Stimulated activated naive CD8-positive, alpha-beta T cell treated with anti-CD3 and anti-CD28 coated beads, Interleukin-15, Interleukin-2, amounts not matched to agents 100 ng/mL and 50 ng/mL, for 24 hours (primary cell): ENCODE measurements at regions not wholly inside any gene's neighbourhood (a gene's known extent, or its start where the extent isn't known, plus 50 kb on each side); places are given as distances from the start of the nearest gene placed in this dataset.

Experiments used
- H3K27ac Mint-ChIP-seq: one replicate; pipeline ENCODE4 v1.8.0; 2021; ENCODE audit warnings: mild to moderate bottlenecking, mixed read lengths
- H3K27me3 Mint-ChIP-seq: one replicate; pipeline ENCODE4 v1.8.0; 2021; ENCODE audit warnings: mixed read lengths
- H3K36me3 Mint-ChIP-seq: one replicate; pipeline ENCODE4 v1.8.0; 2021; ENCODE audit warnings: low read depth, mixed read lengths
- H3K4me1 Mint-ChIP-seq: one replicate; pipeline ENCODE4 v1.8.0; 2021; ENCODE audit warnings: low read depth, mixed read lengths
- H3K4me3 Mint-ChIP-seq: one replicate; pipeline ENCODE4 v1.8.0; 2021; ENCODE audit warnings: mild to moderate bottlenecking, mixed read lengths
- H3K9me3 Mint-ChIP-seq: one replicate; pipeline ENCODE4 v1.8.0; 2021; ENCODE audit warnings: mixed read lengths

DNA sequence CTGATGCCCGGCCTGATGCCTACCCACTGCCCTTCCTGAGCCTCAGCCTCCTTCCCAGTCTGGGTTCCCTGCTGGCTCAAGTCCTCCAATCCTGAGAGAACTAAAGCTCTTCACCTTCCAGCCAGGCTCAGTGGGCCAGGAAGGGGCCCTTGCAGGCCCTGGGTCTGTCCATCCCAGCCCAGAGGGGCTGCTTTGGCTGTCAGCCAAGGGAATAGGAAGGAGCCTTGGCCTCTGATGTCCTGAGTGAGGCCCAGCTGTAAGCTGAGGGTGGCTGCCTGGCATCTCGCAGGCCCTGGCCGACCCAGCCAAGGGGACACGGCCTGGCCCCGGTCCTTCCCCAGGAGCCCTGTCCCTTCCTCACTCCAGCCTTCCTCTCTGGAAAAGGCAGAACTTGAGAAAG is 83.4 kb downstream of the DHCR7 start:
- Mint-ChIP-seq H3K36me3 (no peaks in the 10 kb centered on the region), H3K27me3 (no peaks in the 10 kb centered on the region), H3K9me3 (no peaks in the 10 kb centered on the region), H3K4me3 (no peak overlapping the region), H3K27ac (no peak overlapping the region), H3K4me1 (no peaks in the 10 kb centered on the region)

DNA sequence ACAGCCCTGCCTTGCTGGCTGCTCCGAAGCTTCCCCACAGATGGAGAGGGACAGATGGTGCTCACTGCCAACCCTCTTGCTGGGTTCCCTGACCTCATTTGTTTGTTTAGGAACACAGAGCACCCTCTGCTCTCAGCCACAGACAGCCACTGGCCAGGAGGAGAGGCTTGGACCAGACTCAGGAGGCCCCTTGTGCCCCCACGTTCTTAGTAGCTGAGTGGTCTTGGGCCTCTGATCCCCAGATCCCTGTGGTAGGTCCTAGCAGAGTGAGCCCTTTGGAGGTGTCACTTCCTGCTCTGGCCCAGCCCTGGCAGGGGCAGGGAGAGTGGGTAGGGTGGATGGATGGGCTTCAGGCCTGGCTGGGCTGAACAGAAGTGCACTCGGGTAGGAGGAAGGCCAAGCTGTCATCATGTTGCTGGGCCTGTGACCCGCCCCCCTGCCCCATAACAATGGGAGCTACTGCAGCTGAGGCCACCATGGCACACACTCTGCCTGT is 84.0 kb downstream of the DHCR7 start:
- Mint-ChIP-seq H3K27ac (no peak overlapping the region), H3K4me3 (no peak overlapping the region), H3K4me1 (no peaks in the 10 kb centered on the region)

DNA sequence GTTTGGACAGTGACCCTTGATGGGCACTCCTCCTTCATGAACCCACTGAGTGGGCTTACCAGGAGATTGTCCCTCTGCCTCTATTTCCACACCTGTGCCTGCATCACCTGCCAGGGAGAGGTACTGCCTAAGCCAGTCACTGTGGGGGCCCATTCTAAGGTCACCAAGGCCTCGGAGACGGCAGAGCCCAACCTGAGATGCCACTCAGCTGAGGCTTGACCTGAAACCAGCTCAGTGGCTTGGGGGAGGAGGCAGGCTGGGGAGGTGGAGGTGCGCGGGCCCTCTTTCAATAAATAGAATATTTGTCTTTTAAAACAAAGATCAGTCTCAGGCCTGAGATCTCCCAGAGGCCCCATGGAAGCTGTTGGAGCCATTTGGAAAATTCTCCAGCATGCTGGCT is 84.5 kb downstream of the DHCR7 start:
- H3K27ac Mint-ChIP-seq, result no peak overlapping the region
- H3K27me3 Mint-ChIP-seq, result peaks cover 4% of the 10 kb centered on the region
- H3K4me1 Mint-ChIP-seq, result no peaks in the 10 kb centered on the region
- no peak overlapping the region for H3K4me3 Mint-ChIP-seq
- no peaks in the 10 kb centered on the region for H3K36me3 Mint-ChIP-seq
- H3K9me3 Mint-ChIP-seq, result no peaks in the 10 kb centered on the region

More for the DNA sequence above, 84.0 kb downstream of the DHCR7 start:
- Mint-ChIP-seq H3K36me3 (no peaks in the 10 kb centered on the region), H3K27me3 (no peaks in the 10 kb centered on the region), H3K9me3 (no peaks in the 10 kb centered on the region)

DNA sequence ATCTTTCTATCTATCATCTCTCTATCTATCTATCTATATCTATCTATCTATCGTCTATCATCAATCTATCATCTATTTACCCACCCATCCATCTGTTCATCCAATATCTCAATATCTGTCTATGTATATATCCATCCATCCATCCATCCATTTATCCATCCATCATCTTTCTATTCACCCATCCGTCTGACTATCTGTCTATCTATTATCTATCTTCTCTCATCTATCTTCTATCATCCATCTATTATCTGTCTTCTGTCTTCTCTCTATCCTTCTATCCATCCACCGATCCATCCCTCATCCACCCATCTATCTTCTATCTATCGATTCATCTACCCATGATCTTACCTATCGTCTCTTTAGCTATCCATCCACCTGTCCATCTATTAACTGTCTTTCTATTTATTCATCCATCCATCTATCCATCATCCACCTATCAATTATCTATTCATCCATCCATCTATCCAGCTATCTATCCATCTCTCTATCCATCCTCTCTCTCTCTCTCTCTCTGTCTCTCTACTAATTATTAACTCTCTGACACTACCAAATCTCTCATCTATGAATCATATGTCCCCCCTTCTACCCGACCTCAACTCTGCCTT is 89.1 kb downstream of the DHCR7 start:
- Mint-ChIP-seq H3K4me3 (no peak overlapping the region), H3K36me3 (no peaks in the 10 kb centered on the region), H3K4me1 (no peaks in the 10 kb centered on the region), H3K27ac (no peak overlapping the region), H3K9me3 (no peaks in the 10 kb centered on the region), H3K27me3 (peaks cover 6% of the 10 kb centered on the region)

DNA sequence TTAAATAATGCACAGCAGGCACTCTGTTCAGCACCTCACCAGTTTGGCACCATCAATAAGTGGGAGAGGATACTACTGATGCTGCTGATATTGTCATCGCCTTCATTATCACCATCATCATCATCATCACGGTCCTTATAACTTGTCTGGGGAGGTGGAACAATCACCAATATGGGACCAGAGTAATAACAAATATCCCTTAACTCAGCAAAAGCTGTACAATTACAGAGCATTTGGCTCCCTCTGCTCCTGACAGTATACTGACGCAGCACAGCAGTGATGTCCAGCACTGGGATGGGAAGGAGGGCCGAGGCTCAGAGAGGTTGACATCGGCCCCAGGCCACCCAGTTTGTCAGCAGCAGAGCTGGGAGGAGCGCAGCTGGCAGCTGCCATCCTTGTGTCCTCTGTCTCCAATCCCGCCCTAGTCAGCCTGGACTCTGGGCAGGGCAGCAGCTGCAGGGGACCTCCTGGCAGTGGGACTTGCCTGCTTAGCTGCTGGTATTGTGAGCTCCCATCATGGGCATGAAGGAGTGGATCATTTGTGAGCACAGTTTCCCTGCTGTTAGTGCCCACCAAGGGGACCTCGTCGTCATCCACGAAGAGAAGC is 90.0 kb downstream of the DHCR7 start:
- H3K4me1 Mint-ChIP-seq, result no peaks in the 10 kb centered on the region
- H3K27ac Mint-ChIP-seq, result no peak overlapping the region
- H3K4me3 Mint-ChIP-seq, result no peak overlapping the region
- H3K27me3 Mint-ChIP-seq, result peaks cover 6% of the 10 kb centered on the region
- no peaks in the 10 kb centered on the region for H3K9me3 Mint-ChIP-seq
- H3K36me3 Mint-ChIP-seq, result no peaks in the 10 kb centered on the region

DNA sequence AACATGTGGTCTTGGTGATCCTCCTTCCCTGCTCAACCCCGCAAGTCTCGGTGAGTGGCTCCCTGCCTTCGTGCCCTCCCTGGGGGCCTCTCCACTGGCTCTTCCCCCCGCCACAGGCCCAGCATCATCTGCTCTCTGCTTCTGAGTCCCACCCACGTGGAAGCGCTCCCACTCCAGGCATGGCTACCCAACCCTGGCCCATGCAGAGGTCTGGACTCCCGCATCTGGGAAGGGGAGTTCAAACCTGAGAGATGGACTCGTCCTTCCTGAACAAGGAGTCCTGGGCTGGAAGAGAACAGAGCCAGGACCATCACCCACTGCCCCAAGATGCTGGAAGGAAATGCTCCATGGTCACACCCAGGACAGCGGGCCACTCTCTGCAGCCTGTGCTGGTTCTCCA is 90.8 kb downstream of the DHCR7 start:
- H3K27me3 Mint-ChIP-seq, result peaks cover 6% of the 10 kb centered on the region
- H3K27ac Mint-ChIP-seq, result no peak overlapping the region
- no peaks in the 10 kb centered on the region for H3K4me1 Mint-ChIP-seq
- H3K4me3 Mint-ChIP-seq, result no peak overlapping the region
- H3K9me3 Mint-ChIP-seq, result no peaks in the 10 kb centered on the region
- H3K36me3 Mint-ChIP-seq, result no peaks in the 10 kb centered on the region

DNA sequence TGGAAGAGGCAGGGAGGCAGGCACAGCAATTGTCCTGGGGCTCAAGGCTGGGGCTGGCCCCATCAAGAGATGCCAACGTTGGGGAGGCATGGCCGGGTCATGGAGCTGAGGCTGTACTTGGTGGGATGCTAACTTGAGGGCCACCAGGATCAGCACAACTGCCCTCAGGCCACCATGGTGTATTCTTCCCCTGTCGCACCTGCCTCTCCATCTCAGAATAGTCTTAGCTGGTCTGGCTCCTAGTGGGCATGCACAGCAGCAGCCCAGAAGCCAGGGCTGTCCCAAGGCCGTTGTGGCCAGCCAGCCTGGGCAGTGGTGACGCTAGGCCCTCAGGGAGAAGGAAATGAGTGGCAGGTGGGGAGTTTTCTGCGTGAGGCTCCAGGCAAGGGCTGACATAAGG is 91.3 kb downstream of the DHCR7 start:
- Mint-ChIP-seq H3K4me3 (no peak overlapping the region), H3K9me3 (no peaks in the 10 kb centered on the region), H3K27ac (no peak overlapping the region), H3K4me1 (no peaks in the 10 kb centered on the region), H3K36me3 (no peaks in the 10 kb centered on the region), H3K27me3 (peaks cover 6% of the 10 kb centered on the region)

DNA sequence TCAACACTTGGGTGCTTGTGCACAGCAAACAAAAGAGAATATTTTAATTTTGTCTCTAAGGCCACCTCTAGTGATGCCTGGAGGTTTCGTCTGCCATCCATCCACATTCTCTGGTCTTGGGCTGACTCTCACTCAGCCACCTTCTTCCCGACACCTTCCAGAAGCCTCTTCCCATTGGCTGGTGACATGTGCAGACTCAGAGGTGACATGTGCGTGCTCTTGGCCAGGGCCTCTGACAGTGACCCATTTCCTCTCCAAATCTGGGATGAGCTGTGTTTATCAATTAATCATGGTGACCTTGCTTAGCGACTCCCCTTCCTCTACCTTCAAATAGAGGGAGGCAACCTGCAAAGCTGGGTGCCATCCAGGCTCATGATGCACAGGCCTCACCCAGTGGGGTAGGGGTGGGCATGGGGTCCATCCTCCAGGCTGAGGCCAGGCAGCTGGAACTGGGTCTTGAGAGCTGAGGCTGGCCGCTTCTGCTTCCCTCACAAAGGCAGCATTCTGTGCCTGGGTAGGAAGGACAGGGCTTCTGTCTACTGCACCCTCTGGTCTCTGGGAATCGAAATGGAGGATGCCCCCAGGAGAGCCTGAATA is 91.8 kb downstream of the DHCR7 start:
- Mint-ChIP-seq H3K36me3 (no peaks in the 10 kb centered on the region), H3K9me3 (no peaks in the 10 kb centered on the region), H3K4me1 (no peaks in the 10 kb centered on the region), H3K4me3 (no peak overlapping the region), H3K27me3 (peaks cover 9% of the 10 kb centered on the region), H3K27ac (no peak overlapping the region)

DNA sequence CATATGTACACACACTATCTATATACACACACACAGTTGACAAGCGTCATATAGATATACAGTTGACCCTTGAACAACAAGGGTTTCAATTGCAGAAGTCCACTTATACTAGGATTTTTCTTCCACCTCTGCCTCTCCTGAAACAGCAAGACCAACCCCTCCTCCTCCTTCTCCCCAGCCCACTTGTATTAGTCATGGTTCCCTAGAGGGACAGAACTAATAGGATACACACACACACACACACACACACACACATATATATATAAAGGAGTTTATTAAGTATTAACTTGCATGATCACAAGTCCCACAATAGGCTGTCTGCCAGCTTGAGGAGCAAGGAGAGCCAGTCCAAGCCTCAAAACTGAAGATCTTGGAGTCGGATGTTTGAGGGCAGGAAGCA is 92.9 kb downstream of the DHCR7 start:
- Mint-ChIP-seq H3K4me3 (no peak overlapping the region), H3K27ac (no peak overlapping the region), H3K27me3 (peaks cover 11% of the 10 kb centered on the region), H3K9me3 (no peaks in the 10 kb centered on the region), H3K36me3 (no peaks in the 10 kb centered on the region), H3K4me1 (no peaks in the 10 kb centered on the region)

DNA sequence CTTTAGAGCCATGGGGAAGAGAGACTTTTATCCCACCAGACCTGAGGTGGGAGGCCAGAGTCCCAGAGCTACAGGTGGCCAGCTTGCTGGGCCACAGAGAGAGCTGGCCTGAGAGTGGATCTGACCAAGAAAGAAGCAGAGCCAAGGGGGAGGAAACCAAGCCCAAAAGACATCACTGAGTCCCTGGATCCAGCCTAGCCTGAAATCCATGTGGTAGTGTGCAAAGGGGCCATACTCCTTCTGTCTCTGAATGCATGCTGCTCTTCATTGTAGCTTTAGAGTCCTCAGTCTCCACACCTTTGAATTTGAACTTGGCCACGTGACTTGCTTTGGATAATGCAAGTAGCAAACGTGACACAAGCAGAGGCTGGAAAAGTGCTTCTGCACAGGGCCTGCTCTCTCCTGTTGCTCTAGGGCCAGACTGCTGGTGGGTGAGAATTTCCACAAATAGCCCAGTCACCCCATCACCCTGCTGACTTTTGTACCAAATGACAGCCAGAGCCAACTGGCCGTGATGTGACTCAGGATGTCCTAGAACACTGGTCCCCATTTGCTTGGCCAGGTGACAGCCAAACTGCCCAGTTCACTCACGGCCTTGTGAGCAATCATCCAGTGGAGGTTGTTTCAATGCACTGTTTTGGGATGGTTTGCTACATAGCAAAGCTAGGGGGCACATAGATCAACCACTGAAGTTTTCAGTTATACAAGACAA is 93.6 kb downstream of the DHCR7 start:
- no peaks in the 10 kb centered on the region for H3K9me3 Mint-ChIP-seq
- H3K27ac Mint-ChIP-seq, result no peak overlapping the region
- H3K27me3 Mint-ChIP-seq, result peaks cover 11% of the 10 kb centered on the region
- H3K4me3 Mint-ChIP-seq, result no peak overlapping the region
- no peaks in the 10 kb centered on the region for H3K4me1 Mint-ChIP-seq
- H3K36me3 Mint-ChIP-seq, result no peaks in the 10 kb centered on the region

DNA sequence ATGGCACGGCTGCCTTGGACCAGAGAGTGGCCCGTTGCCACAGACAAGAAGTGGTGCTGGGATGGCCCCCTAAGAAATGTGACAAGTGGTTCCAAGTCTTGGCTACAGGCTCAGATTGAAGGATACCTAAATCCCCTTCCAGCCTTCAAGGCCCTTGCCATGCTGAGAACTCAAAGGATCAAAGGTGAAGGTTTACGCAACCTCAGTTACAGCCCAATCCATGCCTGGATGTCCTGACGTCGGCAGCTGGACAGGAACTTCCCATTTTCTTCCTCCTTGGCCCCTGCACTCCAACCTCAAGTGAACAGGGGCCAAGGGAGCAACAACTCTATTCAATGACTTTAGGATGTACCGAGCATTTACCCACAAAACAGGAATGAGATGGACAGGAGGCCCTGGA is 95.4 kb downstream of the DHCR7 start:
- Mint-ChIP-seq H3K4me1 (no peaks in the 10 kb centered on the region), H3K4me3 (no peak overlapping the region), H3K36me3 (no peaks in the 10 kb centered on the region), H3K9me3 (no peaks in the 10 kb centered on the region), H3K27me3 (peaks cover 18% of the 10 kb centered on the region), H3K27ac (no peak overlapping the region)

DNA sequence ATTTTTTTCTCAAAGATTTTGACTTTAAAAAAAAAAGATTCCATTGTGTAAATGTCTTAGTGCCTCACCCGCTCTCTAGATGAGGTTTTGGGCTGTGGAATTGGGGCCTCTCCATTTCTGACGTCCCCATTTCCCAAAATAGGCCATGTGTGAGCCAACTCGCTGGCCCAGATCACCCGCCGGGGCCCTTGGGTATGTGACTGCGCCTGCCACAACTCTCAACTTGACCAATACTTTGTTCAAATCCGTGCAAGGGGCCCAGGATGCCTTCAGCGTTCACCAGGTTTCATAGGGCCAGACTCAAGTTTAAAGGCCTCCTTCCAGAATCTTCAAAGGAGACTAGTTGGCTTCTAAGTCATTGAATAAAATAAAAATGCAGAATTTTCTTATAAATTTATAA is 96.0 kb downstream of the DHCR7 start:
- Mint-ChIP-seq H3K27ac (no peak overlapping the region), H3K4me3 (no peak overlapping the region), H3K9me3 (no peaks in the 10 kb centered on the region), H3K27me3 (peaks cover 23% of the 10 kb centered on the region), H3K36me3 (no peaks in the 10 kb centered on the region), H3K4me1 (no peaks in the 10 kb centered on the region)

DNA sequence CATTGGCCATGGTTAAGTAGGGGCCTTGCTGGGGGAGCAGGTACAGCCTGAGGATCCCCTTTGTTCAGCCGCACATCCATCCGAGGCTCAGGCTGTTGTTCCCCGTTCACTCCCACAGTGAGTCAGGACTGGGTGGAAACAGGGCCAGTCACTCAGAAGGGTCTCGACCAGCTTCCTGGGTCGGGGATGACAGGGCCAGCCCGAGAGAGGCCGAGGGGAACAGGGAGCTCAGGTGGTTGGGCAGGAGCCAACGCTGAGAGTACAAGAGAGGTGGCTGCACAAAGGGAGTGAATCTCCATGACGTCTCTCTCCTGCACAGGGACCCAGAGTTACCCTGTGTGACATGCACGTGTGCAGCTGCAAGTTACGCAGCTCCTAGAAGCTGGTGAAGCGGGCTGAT is 97.2 kb upstream of the SHANK2 start:
- H3K27ac Mint-ChIP-seq, result no peak overlapping the region
- H3K4me1 Mint-ChIP-seq, result no peaks in the 10 kb centered on the region
- no peak overlapping the region for H3K4me3 Mint-ChIP-seq
- no peaks in the 10 kb centered on the region for H3K36me3 Mint-ChIP-seq
- H3K27me3 Mint-ChIP-seq, result peaks cover 28% of the 10 kb centered on the region
- H3K9me3 Mint-ChIP-seq, result no peaks in the 10 kb centered on the region

DNA sequence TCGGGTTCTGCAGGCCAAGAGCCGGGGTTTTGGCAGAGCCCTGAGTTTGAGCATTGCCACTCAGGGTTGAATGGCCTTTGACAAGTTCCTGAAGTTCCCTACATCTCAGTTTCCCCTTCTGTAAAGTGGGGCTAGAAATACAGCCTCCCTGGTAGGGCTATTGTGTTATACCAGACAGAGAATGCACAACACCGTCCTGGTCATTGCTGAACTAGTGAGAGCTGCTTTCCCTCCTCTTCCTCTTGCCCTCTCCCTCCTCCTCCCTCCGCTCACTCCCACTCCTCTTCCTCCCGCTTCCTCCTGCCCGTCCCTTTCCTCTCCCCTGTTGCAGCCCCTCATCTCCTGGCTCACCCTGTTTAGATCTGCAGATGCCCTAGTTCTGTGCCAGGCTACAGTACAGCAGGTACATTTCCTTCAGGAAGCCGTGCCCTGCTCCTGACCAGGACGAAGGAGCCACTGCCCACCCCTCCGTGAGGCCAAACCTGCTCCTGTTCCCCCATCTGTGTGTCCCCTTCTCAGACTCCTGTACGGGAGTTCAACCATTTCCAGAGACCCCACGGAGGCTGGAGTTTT is 91.5 kb upstream of the SHANK2 start:
- H3K27ac Mint-ChIP-seq, result no peak overlapping the region
- no peaks in the 10 kb centered on the region for H3K9me3 Mint-ChIP-seq
- peaks cover 19% of the 10 kb centered on the region for H3K27me3 Mint-ChIP-seq
- H3K4me1 Mint-ChIP-seq, result no peaks in the 10 kb centered on the region
- no peaks in the 10 kb centered on the region for H3K36me3 Mint-ChIP-seq
- no peak overlapping the region for H3K4me3 Mint-ChIP-seq
